Cardiac fibroblast (primary cell): ENCODE measurements at regions not wholly inside any gene's neighbourhood (a gene's known extent, or its start where the extent isn't known, plus 50 kb on each side); places are given as distances from the start of the nearest gene placed in this dataset.

Experiments used
- DNase-seq, 2 donors: peaks; one replicate each; pipeline versions ENCODE4 v3.0.0 to v3.0.0-alpha.2; 2010; ENCODE audit warnings: low read depth in 2 of 2
- H3K4me3 ChIP-seq, 2 donors: replicated peaks in 1 of 2; 1 replicate in 1 of 2; 2 replicates in 1 of 2; pipeline ENCODE4 v1.5.1; 2011; ENCODE audit warnings: low read depth in 2 of 2, low read length in 2 of 2, mild to moderate bottlenecking in 2 of 2, moderate library complexity in 1 of 2
- TF ChIP-seq, protein P1 (sequence below): IDR thresholded peaks from one replicate; pipeline ENCODE4 v1.5.1; 2011; ENCODE audit warnings: low read depth, mild to moderate bottlenecking, low read length, inconsistent platforms

DNA sequence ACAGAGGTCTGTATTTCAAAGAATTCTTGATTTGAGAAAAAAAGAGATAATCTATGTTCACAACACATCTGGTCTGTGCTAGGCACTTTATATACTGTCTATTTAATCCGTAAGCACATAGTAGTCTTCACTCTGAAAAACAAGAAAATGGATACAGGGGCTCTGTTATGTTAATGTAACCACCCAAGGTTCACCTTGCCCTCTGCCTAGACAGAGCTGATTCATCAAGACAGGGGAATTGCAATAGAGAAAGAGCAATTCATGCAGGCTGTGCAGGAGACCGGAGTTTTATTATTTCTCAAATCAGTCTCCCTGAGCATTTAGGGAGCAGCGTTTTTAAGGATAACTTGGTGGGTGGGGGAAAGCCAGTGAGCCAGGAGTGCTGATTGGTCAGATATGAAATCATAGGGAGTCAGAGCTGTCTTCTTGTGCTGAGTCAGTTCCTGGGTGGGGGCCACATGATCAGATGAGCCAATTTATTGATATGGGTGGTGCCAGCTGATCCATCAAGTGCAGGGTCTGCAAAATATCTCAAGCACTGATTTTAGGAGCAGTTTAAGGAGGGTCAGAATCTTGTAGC lies 92.9 kb upstream of the TNIP3 start:
- no peak overlapping the region for H3K4me3 ChIP-seq
- DNase-seq, result peak in 1 of 2 donors; percentile 43
- TF ChIP-seq, protein P1, sequence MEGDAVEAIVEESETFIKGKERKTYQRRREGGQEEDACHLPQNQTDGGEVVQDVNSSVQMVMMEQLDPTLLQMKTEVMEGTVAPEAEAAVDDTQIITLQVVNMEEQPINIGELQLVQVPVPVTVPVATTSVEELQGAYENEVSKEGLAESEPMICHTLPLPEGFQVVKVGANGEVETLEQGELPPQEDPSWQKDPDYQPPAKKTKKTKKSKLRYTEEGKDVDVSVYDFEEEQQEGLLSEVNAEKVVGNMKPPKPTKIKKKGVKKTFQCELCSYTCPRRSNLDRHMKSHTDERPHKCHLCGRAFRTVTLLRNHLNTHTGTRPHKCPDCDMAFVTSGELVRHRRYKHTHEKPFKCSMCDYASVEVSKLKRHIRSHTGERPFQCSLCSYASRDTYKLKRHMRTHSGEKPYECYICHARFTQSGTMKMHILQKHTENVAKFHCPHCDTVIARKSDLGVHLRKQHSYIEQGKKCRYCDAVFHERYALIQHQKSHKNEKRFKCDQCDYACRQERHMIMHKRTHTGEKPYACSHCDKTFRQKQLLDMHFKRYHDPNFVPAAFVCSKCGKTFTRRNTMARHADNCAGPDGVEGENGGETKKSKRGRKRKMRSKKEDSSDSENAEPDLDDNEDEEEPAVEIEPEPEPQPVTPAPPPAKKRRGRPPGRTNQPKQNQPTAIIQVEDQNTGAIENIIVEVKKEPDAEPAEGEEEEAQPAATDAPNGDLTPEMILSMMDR, result no peak

DNA sequence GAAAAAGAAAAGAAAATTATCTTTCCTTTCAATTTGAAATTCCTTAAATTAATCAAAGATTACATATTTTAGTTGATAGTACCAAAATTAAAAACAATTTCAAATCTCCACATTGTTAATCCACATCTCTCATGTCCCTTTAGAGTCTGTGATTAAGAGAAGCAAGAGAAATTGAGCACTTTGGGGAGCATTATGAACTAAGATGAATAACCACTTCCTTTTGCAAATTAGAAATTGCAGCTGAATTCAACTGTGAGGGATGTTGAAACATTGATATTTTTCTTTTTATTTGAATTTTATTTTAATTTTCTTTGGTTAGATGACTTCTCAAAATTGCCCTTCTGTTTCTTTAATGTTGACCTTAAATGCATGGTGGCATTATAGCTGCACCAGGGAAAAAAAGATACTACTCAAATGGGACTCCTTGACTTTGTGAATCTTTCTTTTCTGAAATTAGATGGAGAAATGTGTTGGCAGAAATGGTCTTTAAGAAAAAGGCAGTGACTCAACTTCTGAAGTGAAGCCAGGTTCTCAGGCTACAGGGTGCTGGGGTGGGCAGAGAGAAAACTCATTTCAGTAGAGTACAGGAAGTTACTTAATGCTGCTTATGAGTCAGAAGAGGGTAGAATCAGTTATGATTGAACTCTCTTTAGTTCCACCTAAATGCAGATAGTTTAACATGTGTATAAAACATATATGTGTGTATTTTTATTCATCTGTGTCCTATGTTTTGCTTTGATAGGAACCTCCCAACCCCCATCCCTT lies 92.0 kb upstream of the TNIP3 start:
- H3K4me3 ChIP-seq, result no peak overlapping the region
- TF ChIP-seq, protein P1, result no peak
- peak; percentile 93 to 95 for DNase-seq

DNA sequence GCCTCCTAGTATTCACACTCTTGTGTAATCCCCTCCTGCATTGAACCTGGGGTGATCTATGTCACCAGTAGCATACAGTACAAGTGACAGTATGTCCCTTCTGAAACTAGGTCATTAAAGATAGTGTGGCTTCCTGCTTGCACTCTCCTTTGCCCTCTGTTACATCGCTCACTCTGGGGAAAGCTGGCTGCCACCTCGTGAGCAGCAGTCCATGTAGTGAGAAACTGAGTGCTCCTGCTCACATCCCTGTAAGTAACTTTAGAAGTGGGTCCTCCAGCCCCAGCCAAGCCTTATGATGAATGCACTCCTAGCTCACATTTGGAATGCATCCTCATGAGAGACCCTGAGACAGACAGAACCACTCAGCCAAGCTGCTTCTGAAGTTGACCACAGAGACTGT lies 89.8 kb upstream of the TNIP3 start:
- TF ChIP-seq, protein P1, result no peak
- no peak for DNase-seq
- no peak overlapping the region for H3K4me3 ChIP-seq

DNA sequence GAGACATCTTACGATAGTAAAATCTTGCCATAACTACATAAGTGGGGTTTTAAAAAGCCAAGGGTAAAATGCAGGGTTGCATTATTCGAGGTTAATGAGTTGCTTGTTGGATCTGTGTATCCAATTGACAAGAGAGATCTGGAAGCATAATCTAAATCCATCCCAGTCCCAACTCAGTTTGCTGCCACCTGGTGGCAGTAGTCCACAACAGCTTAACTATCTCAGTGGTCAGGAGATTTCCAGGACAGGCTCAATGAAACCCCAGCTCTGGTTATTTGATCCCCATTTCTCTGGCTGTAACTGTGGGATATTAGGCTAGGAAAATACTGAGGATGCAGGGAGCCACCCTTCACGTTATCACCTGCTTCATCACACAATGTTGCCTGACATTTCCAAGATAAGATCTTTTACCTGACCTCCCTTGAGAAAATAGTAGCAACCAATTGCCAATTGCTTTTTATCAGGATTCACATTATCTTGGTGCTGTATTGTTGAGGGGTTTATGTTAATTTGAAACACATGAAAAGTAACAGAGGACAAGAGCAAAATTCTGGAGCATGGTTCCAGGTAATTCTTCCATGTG lies 88.2 kb upstream of the TNIP3 start:
- TF ChIP-seq, protein P1, result peak; percentile 80
- no peak overlapping the region for H3K4me3 ChIP-seq
- peak; percentile 78 to 80 for DNase-seq

DNA sequence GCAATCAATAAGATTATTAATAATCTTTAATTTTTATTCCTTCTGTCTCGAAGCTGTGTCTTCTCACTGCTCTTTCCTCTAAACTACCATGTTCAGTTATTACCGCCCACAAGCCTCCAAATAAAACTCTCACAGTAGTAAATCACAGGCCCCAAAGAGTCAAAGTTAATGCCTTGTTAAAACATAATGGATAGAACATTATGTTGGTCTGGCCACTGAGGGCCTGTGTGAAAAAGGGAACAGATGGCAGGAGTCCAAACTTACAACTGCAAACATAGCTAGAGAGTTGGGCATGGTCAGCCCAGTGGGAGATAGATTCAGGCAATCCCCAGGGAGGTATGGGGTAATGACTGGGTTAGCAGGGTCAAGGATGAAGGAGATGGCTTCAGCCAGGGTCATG lies 84.6 kb upstream of the TNIP3 start:
- no peak for DNase-seq
- TF ChIP-seq, protein P1, result no peak
- H3K4me3 ChIP-seq, result no peak overlapping the region

DNA sequence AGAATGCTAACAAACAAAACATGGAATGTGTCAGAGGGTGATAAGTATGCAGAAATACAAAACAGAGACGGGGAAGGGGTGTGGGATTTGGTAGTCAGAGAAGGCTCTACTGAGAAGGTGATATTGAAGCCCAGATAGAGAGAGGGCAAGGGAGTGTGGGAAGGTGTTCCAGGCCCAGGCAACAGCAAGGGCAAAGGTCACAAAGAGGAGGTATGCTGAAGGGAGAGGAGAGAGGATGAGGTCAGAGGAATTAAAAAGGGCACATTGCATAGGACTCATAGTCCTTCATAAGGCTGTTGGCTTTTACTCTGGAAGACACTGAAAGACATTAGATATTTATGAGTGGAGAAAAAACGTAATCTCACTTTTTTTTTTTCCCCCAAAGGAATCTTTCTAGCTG lies 82.6 kb upstream of the TNIP3 start:
- TF ChIP-seq, protein P1, result no peak
- no peak for DNase-seq
- H3K4me3 ChIP-seq, result no peak overlapping the region
